BLaER1 (cell line): ENCODE measurements at regions not wholly inside any gene's neighbourhood (a gene's known extent, or its start where the extent isn't known, plus 50 kb on each side); places are given as distances from the start of the nearest gene placed in this dataset.

Experiments used
- H3K27ac ChIP-seq: shearing (Covaris generic); formaldehyde crosslinking; 2 replicates; pipeline ENCODE4 v1.8.1; 2022
- H3K27me3 ChIP-seq: shearing (Covaris generic); formaldehyde crosslinking; 2 replicates; pipeline ENCODE4 v1.8.1; 2022
- H3K36me3 ChIP-seq: shearing (Covaris generic); formaldehyde crosslinking; 2 replicates; pipeline ENCODE4 v1.8.1; 2022
- H3K4me1 ChIP-seq: shearing (Covaris generic); formaldehyde crosslinking; 2 replicates; pipeline ENCODE4 v1.8.1; 2022
- H3K4me2 ChIP-seq: shearing (Covaris generic); formaldehyde crosslinking; 2 replicates; pipeline ENCODE4 v1.8.1; 2022
- H3K4me3 ChIP-seq: shearing (Covaris generic); formaldehyde crosslinking; 2 replicates; pipeline ENCODE4 v1.8.1; 2022
- H3K9ac ChIP-seq: shearing (Covaris generic); formaldehyde crosslinking; 2 replicates; pipeline ENCODE4 v1.8.1; 2022
- H3K9me3 ChIP-seq: shearing (Covaris generic); formaldehyde crosslinking; 2 replicates; pipeline ENCODE4 v1.8.1; 2022
- H4K20me1 ChIP-seq: shearing (Covaris generic); formaldehyde crosslinking; 2 replicates; pipeline ENCODE4 v1.8.1; 2022
- Cebpa-rat ChIP-seq: shearing (Covaris generic); IDR thresholded peaks from 2 replicates; pipeline ENCODE4 v1.8.1; 2022

GRCh38 chr12:25894759-25895158 lies 63.7 kb upstream of the RASSF8 start:
- TF ChIP-seq Cebpa-rat: no peak
- no peaks in the 10 kb centered on the region for H3K4me1 ChIP-seq
- no peak overlapping the region for H3K9ac ChIP-seq
- H4K20me1 ChIP-seq: no peaks in the 10 kb centered on the region
- peaks cover 10% of the 10 kb centered on the region for H3K9me3 ChIP-seq
- H3K4me2 ChIP-seq: no peak overlapping the region
- H3K27me3 ChIP-seq: no peaks in the 10 kb centered on the region
- no peak overlapping the region for H3K4me3 ChIP-seq
- no peak overlapping the region for H3K27ac ChIP-seq
- H3K36me3 ChIP-seq: no peaks in the 10 kb centered on the region

GRCh38 chr12:25896981-25897380 lies 61.5 kb upstream of the RASSF8 start:
- no peaks in the 10 kb centered on the region for H3K4me1 ChIP-seq
- no peak overlapping the region for H3K4me3 ChIP-seq
- H3K9me3 ChIP-seq: peaks cover 10% of the 10 kb centered on the region
- no peaks in the 10 kb centered on the region for H3K36me3 ChIP-seq
- no peaks in the 10 kb centered on the region for H3K27me3 ChIP-seq
- H3K4me2 ChIP-seq: no peak overlapping the region
- H3K27ac ChIP-seq: no peak overlapping the region
- H3K9ac ChIP-seq: no peak overlapping the region
- H4K20me1 ChIP-seq: no peaks in the 10 kb centered on the region
- TF ChIP-seq Cebpa-rat: no peak

- no peak overlapping the region for H3K27ac ChIP-seq
- no peak overlapping the region for H3K9ac ChIP-seq
- no peaks in the 10 kb centered on the region for H3K4me1 ChIP-seq
- no peak overlapping the region for H3K4me2 ChIP-seq
- no peaks in the 10 kb centered on the region for H3K27me3 ChIP-seq
- TF ChIP-seq Cebpa-rat: no peak
- H3K36me3 ChIP-seq: no peaks in the 10 kb centered on the region
- no peaks in the 10 kb centered on the region for H3K9me3 ChIP-seq
- no peaks in the 10 kb centered on the region for H4K20me1 ChIP-seq
- H3K4me3 ChIP-seq: no peak overlapping the region
Observed at GRCh38 chr12:25903603-25904245, 54.8 kb upstream of the RASSF8 start.

GRCh38 chr12:25904442-25904841 lies 54.0 kb upstream of the RASSF8 start:
- no peaks in the 10 kb centered on the region for H3K36me3 ChIP-seq
- no peak overlapping the region for H3K4me2 ChIP-seq
- no peak overlapping the region for H3K27ac ChIP-seq
- no peaks in the 10 kb centered on the region for H3K27me3 ChIP-seq
- H3K4me3 ChIP-seq: no peak overlapping the region
- H3K9me3 ChIP-seq: no peaks in the 10 kb centered on the region
- H4K20me1 ChIP-seq: no peaks in the 10 kb centered on the region
- H3K4me1 ChIP-seq: no peaks in the 10 kb centered on the region
- no peak overlapping the region for H3K9ac ChIP-seq
- TF ChIP-seq Cebpa-rat: no peak

- Histone ChIP-seq H3K27me3 (no peaks in the 10 kb centered on the region), H3K36me3 (no peaks in the 10 kb centered on the region), H3K27ac (no peak overlapping the region), H3K4me2 (no peak overlapping the region), H3K9me3 (no peaks in the 10 kb centered on the region), H3K9ac (no peak overlapping the region), H4K20me1 (no peaks in the 10 kb centered on the region), H3K4me1 (no peaks in the 10 kb centered on the region), H3K4me3 (no peak overlapping the region)
- TF ChIP-seq Cebpa-rat: no peak
Observed at GRCh38 chr12:25906651-25907340, 51.7 kb upstream of the RASSF8 start.
